ENCODE measurements at regions not wholly inside any gene's neighbourhood (a gene's known extent, or its start where the extent isn't known, plus 50 kb on each side); places are given as distances from the start of the nearest gene placed in this dataset.
"Not testable (repeated sequence)": the region's sequence is repeated elsewhere in the genome, so short reads cannot be mapped to it uniquely, and the experiment has no call there.

GRCh38 chr9:87201351-87201751 is 254.0 kb upstream of the GAS1 start:
- peaks cover 16 to 27% of the 10 kb centered on the region in 2 donors for H3K27me3 Mint-ChIP-seq
- WGBS (ENCODE audit: insufficient coverage): 71% methylated on average over 1 of the region's 4 CpGs
- Histone ChIP-seq H3K27me3 (replicated peaks in 1 of 2; ENCODE audit: control insufficient read depth in 2 of 2, extremely low read depth in 1 of 2, insufficient read depth in 2 of 2, low read length in 1 of 2) (peaks cover 0 to 7% of the 10 kb centered on the region in 2 experiments), H3K9me3 (no peaks in the 10 kb centered on the region), H3K4me1 (ENCODE audit: control insufficient read depth in 1 of 2, extremely low read depth in 1 of 2, insufficient read depth in 2 of 2, low read length in 2 of 2) (peaks cover 0 to under 1% of the 10 kb centered on the region in 2 experiments), H3K27ac (ENCODE audit: low read length) (no peak overlapping the region), H3K4me3 (ENCODE audit: control insufficient read depth in 1 of 2, extremely low read depth in 1 of 2, low read length in 1 of 2) (no peak overlapping the region), H3K36me3 (ENCODE audit: control insufficient read depth in 2 of 2, extremely low read depth in 1 of 2, insufficient read depth in 1 of 2, low read length in 1 of 2) (no peaks in the 10 kb centered on the region)
- H3K36me3 Mint-ChIP-seq: no peaks in the 10 kb centered on the region
- DNase-seq: no peak
- no peak overlapping the region for H3K4me3 Mint-ChIP-seq
- CTCF ChIA-PET: no interaction called here
- no peak for ATAC-seq (replicated peaks in 1 of 4)
- no peaks in the 10 kb centered on the region for H3K4me1 Mint-ChIP-seq
- H3K27ac Mint-ChIP-seq: no peak overlapping the region
- H3K9me3 Mint-ChIP-seq: no peaks in the 10 kb centered on the region
- POLR2A ChIA-PET: no interaction called here

DNA sequence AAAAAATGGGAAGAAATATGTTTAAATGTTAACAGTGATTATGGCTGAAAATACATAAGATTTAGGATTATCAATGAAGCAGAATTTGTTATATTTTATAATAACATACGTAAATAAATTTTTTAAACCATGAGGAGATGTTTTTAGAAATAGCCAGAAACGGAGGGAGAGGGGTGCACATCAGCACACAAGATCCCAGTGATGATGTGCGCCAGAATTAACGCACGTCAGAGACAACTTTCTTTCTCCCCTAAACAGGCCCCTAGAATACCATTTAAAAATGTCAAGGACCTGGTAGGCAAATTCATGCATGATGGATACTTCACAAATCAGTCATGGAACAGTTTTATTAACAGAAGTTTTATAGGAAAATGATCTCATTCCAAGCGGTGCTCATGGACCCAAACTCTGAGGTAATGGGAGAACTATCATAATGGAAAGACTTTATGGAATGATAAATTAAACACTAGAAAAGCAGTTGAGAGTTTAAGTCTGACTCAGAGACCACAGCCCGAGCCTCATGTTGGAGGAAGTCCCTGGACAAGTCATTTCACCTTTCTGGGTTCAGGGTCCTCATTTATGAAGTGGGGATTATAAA is 258.9 kb upstream of the GAS1 start:
- no peak for ATAC-seq (replicated peaks in 1 of 4)
- no peaks in the 10 kb centered on the region for H3K36me3 ChIP-seq (ENCODE audit: control insufficient read depth in 2 of 2, extremely low read depth in 1 of 2, insufficient read depth in 1 of 2, low read length in 1 of 2)

DNA sequence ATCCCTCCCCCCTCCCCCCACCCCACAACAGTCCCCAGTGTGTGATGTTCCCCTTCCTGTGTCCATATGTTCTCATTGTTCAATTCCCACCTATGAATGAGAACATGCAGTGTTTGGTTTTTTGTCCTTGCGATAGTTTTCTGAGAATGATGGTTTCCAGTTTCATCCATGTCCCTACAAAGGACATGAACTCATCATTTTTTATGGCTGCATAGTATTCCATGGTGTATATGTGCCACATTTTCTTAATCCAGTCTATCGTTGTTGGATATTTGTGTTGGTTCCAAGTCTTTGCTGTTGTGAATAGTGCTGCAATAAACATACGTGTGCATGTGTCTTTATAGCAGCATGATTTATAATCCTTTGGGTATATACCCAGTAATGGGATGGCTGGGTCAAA is 263.4 kb upstream of the GAS1 start:
- CTCF ChIA-PET; POLR2A ChIA-PET; H3K36me3 ChIP-seq (ENCODE audit: control insufficient read depth in 2 of 2, extremely low read depth in 1 of 2, insufficient read depth in 1 of 2, low read length in 1 of 2); H3K9me3 ChIP-seq; H3K4me3 Mint-ChIP-seq; DNase-seq; H3K27me3 Mint-ChIP-seq; H3K36me3 Mint-ChIP-seq; H3K27ac Mint-ChIP-seq; H3K27me3 ChIP-seq (replicated peaks in 1 of 2; ENCODE audit: control insufficient read depth in 2 of 2, extremely low read depth in 1 of 2, insufficient read depth in 2 of 2, low read length in 1 of 2); H3K27ac ChIP-seq (ENCODE audit: low read length); ATAC-seq (replicated peaks in 1 of 4); H3K4me1 ChIP-seq (ENCODE audit: control insufficient read depth in 1 of 2, extremely low read depth in 1 of 2, insufficient read depth in 2 of 2, low read length in 2 of 2); H3K4me1 Mint-ChIP-seq; H3K4me3 ChIP-seq (ENCODE audit: control insufficient read depth in 1 of 2, extremely low read depth in 1 of 2, low read length in 1 of 2); H3K9me3 Mint-ChIP-seq: not testable (repeated sequence)
- WGBS (ENCODE audit: insufficient coverage): no CpG with 5 or more reads among the region's 3 CpGs

More for the DNA sequence above, 258.9 kb upstream of the GAS1 start:
- H3K4me1 Mint-ChIP-seq: no peaks in the 10 kb centered on the region
- peaks cover 0 to 11% of the 10 kb centered on the region in 2 donors for H3K27me3 Mint-ChIP-seq
- ChIA-PET CTCF (no interaction called here), POLR2A (no interaction called here)
- Histone ChIP-seq H3K4me1 (ENCODE audit: control insufficient read depth in 1 of 2, extremely low read depth in 1 of 2, insufficient read depth in 2 of 2, low read length in 2 of 2) (no peaks in the 10 kb centered on the region), H3K9me3 (no peaks in the 10 kb centered on the region), H3K27me3 (replicated peaks in 1 of 2; ENCODE audit: control insufficient read depth in 2 of 2, extremely low read depth in 1 of 2, insufficient read depth in 2 of 2, low read length in 1 of 2) (no peaks in the 10 kb centered on the region), H3K27ac (ENCODE audit: low read length) (no peak overlapping the region), H3K4me3 (ENCODE audit: control insufficient read depth in 1 of 2, extremely low read depth in 1 of 2, low read length in 1 of 2) (no peak overlapping the region)
- 33% methylated on average over 1 of the region's 7 CpGs for WGBS (ENCODE audit: insufficient coverage)
- H3K9me3 Mint-ChIP-seq: no peaks in the 10 kb centered on the region
- no peak overlapping the region for H3K4me3 Mint-ChIP-seq
- no peaks in the 10 kb centered on the region for H3K36me3 Mint-ChIP-seq
- no peak overlapping the region for H3K27ac Mint-ChIP-seq
- DNase-seq: no peak

DNA sequence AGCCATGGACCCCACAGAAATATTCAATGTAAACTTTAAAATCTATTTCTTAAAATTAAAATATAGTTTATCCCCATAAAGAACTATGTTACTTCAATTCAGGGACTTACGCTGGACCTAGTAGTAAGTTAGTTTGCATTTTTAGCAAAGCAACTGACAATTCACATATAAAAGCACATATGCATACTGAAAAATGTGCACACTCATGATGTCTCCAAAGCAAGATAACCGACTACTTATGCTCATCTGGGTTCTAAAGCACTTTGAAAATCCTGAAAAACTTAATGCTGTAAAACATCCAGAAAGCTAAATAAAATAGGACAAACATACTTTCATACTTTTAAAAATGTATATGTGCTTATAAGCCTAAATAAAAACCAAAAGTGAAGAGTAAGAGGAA is 264.4 kb upstream of the GAS1 start:
- peaks cover 0 to 3% of the 10 kb centered on the region in 2 experiments for H3K27me3 ChIP-seq (replicated peaks in 1 of 2; ENCODE audit: control insufficient read depth in 2 of 2, extremely low read depth in 1 of 2, insufficient read depth in 2 of 2, low read length in 1 of 2)
- Mint-ChIP-seq H3K4me1 (no peaks in the 10 kb centered on the region), H3K27ac (no peak overlapping the region), H3K9me3 (no peaks in the 10 kb centered on the region), H3K36me3 (no peaks in the 10 kb centered on the region), H3K4me3 (no peak overlapping the region), H3K27me3 (peaks cover 0 to 7% of the 10 kb centered on the region in 2 donors)
- no peak for ATAC-seq (replicated peaks in 1 of 4)
- H3K27ac ChIP-seq (ENCODE audit: low read length): no peak overlapping the region
- no peaks in the 10 kb centered on the region for H3K9me3 ChIP-seq
- no peaks in the 10 kb centered on the region for H3K4me1 ChIP-seq (ENCODE audit: control insufficient read depth in 1 of 2, extremely low read depth in 1 of 2, insufficient read depth in 2 of 2, low read length in 2 of 2)
- ChIA-PET POLR2A (interaction anchor here in 1 of 2 donors (0.6 kb wide), 1 partner anchor 10 kb away, joined by 7 read pairs; no protein-coding TSS in a partner anchor), CTCF (no interaction called here)
- no peak for DNase-seq
- WGBS (ENCODE audit: insufficient coverage): no CpG with 5 or more reads among the region's 2 CpGs
- no peaks in the 10 kb centered on the region for H3K36me3 ChIP-seq (ENCODE audit: control insufficient read depth in 2 of 2, extremely low read depth in 1 of 2, insufficient read depth in 1 of 2, low read length in 1 of 2)
- H3K4me3 ChIP-seq (ENCODE audit: control insufficient read depth in 1 of 2, extremely low read depth in 1 of 2, low read length in 1 of 2): no peak overlapping the region

GRCh38 chr9:87212605-87213021 is 265.3 kb upstream of the GAS1 start:
- no peak for ATAC-seq (replicated peaks in 1 of 4)
- ChIA-PET POLR2A (interaction anchor here in 1 of 2 donors (0.6 kb wide), 1 partner anchor 9 kb away, joined by 7 read pairs; no protein-coding TSS in a partner anchor), CTCF (no interaction called here)
- Histone ChIP-seq H3K27me3 (replicated peaks in 1 of 2; ENCODE audit: control insufficient read depth in 2 of 2, extremely low read depth in 1 of 2, insufficient read depth in 2 of 2, low read length in 1 of 2) (peaks cover 0 to 3% of the 10 kb centered on the region in 2 experiments), H3K27ac (ENCODE audit: low read length) (no peak overlapping the region), H3K4me1 (ENCODE audit: control insufficient read depth in 1 of 2, extremely low read depth in 1 of 2, insufficient read depth in 2 of 2, low read length in 2 of 2) (no peaks in the 10 kb centered on the region), H3K36me3 (ENCODE audit: control insufficient read depth in 2 of 2, extremely low read depth in 1 of 2, insufficient read depth in 1 of 2, low read length in 1 of 2) (no peaks in the 10 kb centered on the region), H3K4me3 (ENCODE audit: control insufficient read depth in 1 of 2, extremely low read depth in 1 of 2, low read length in 1 of 2) (no peak overlapping the region), H3K9me3 (no peaks in the 10 kb centered on the region)
- H3K4me3 Mint-ChIP-seq: no peak overlapping the region
- no peaks in the 10 kb centered on the region for H3K36me3 Mint-ChIP-seq
- DNase-seq: no peak
- H3K9me3 Mint-ChIP-seq: no peaks in the 10 kb centered on the region
- H3K4me1 Mint-ChIP-seq: no peaks in the 10 kb centered on the region
- no CpG with 5 or more reads among the region's 3 CpGs for WGBS (ENCODE audit: insufficient coverage)
- H3K27me3 Mint-ChIP-seq: peaks cover 0 to 7% of the 10 kb centered on the region in 2 donors
- H3K27ac Mint-ChIP-seq: no peak overlapping the region

- DNase-seq (no peak), ATAC-seq (replicated peaks in 1 of 4) (no peak)
- Mint-ChIP-seq H3K27me3 (peaks cover 0 to 11% of the 10 kb centered on the region in 2 donors), H3K27ac (no peak overlapping the region), H3K36me3 (no peaks in the 10 kb centered on the region), H3K4me1 (no peaks in the 10 kb centered on the region), H3K4me3 (no peak overlapping the region), H3K9me3 (no peaks in the 10 kb centered on the region)
- no peaks in the 10 kb centered on the region for H3K36me3 ChIP-seq (ENCODE audit: control insufficient read depth in 2 of 2, extremely low read depth in 1 of 2, insufficient read depth in 1 of 2, low read length in 1 of 2)
- H3K27me3 ChIP-seq (replicated peaks in 1 of 2; ENCODE audit: control insufficient read depth in 2 of 2, extremely low read depth in 1 of 2, insufficient read depth in 2 of 2, low read length in 1 of 2): peaks cover 0 to 3% of the 10 kb centered on the region in 2 experiments
- no peak overlapping the region for H3K4me3 ChIP-seq (ENCODE audit: control insufficient read depth in 1 of 2, extremely low read depth in 1 of 2, low read length in 1 of 2)
- H3K4me1 ChIP-seq (ENCODE audit: control insufficient read depth in 1 of 2, extremely low read depth in 1 of 2, insufficient read depth in 2 of 2, low read length in 2 of 2): no peaks in the 10 kb centered on the region
- 20% methylated on average over 1 of the region's 4 CpGs for WGBS (ENCODE audit: insufficient coverage)
- H3K9me3 ChIP-seq: no peaks in the 10 kb centered on the region
- no peak overlapping the region for H3K27ac ChIP-seq (ENCODE audit: low read length)
- CTCF ChIA-PET: no interaction called here
- POLR2A ChIA-PET: no interaction called here
Observed at GRCh38 chr9:87213948-87214347, 266.6 kb upstream of the GAS1 start.

DNA sequence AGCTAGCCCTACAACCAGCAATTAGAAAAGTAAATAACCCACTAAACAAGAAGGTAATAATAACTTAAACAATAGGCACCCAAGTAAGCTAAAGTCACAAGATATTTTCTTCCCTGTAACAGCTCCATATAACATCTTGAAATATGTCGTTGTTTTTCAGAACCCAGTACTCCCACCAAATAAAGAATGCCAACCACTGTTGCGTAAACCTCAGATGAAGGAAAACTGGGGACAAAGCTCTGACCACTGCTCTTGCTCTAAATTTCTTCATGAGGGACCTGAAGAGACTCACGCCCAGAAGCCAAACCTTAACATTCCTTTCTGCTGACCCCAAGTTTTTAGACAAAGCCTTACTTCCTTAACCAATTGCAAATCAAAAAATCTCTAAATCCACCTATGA is 267.7 kb upstream of the GAS1 start:
- Mint-ChIP-seq H3K27me3 (peaks cover 0 to 11% of the 10 kb centered on the region in 2 donors), H3K4me1 (no peaks in the 10 kb centered on the region), H3K9me3 (no peaks in the 10 kb centered on the region), H3K4me3 (no peak overlapping the region), H3K27ac (no peak overlapping the region), H3K36me3 (no peaks in the 10 kb centered on the region)
- WGBS (ENCODE audit: insufficient coverage): 84% methylated on average over 3 of the region's 3 CpGs
- H3K27ac ChIP-seq (ENCODE audit: low read length): no peak overlapping the region
- H3K4me3 ChIP-seq (ENCODE audit: control insufficient read depth in 1 of 2, extremely low read depth in 1 of 2, low read length in 1 of 2): no peak overlapping the region
- DNase-seq (no peak), ATAC-seq (replicated peaks in 1 of 4) (no peak)
- H3K4me1 ChIP-seq (ENCODE audit: control insufficient read depth in 1 of 2, extremely low read depth in 1 of 2, insufficient read depth in 2 of 2, low read length in 2 of 2): no peaks in the 10 kb centered on the region
- ChIA-PET CTCF (no interaction called here), POLR2A (no interaction called here)
- H3K27me3 ChIP-seq (replicated peaks in 1 of 2; ENCODE audit: control insufficient read depth in 2 of 2, extremely low read depth in 1 of 2, insufficient read depth in 2 of 2, low read length in 1 of 2): peaks cover 0 to 3% of the 10 kb centered on the region in 2 experiments
- H3K36me3 ChIP-seq (ENCODE audit: control insufficient read depth in 2 of 2, extremely low read depth in 1 of 2, insufficient read depth in 1 of 2, low read length in 1 of 2): no peaks in the 10 kb centered on the region
- no peaks in the 10 kb centered on the region for H3K9me3 ChIP-seq

All from T-cell (primary cell).